ENCODE measurements at regions not wholly inside any gene's neighbourhood (a gene's known extent, or its start where the extent isn't known, plus 50 kb on each side); places are given as distances from the start of the nearest gene placed in this dataset.

DNA sequence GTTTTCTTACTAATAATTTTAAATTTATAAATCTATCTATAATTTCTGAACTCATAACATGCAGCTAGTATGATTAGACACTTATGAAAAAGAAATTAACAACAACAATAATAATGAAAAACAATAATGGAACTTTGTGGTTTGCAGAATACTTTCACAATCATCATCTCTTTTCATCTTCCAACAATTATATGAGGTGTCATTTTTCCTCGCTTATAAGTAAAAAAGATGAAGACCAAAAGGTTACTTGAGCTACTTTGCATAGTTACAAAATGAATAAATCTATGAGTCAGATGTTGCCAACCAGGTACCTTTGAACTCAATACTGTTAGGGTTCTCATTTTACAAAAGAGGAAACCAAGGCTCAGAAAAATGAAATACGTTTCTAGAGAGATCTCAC is 98.5 kb upstream of the ELOVL6 start:
- H3K27me3 ChIP-seq, result no peaks in the 10 kb centered on the region

DNA sequence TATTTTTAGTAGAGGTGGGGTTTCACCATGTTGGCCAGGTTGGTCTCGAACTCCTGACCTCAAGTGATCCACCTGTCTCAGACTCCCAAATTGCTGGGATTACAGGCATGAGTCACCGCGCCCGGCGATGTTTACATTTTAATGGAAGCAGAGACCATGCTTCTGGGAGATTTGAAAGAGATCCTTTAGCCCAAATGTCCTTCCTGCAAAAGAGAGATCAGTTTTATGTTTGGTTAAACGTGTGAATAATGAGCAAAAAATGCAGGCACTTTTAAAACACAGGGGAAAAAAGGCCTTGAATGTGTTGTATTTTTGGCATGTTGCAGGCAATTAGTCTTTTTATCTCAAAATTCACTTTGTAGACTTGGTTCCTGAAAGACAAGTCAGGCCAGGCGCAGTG is 95.8 kb upstream of the ELOVL6 start:
- no peaks in the 10 kb centered on the region for H3K36me3 ChIP-seq
- TF ChIP-seq POLR2AphosphoS5 (IDR thresholded peaks at IDR 0.05), result no peak
- TF ChIP-seq, protein P1, sequence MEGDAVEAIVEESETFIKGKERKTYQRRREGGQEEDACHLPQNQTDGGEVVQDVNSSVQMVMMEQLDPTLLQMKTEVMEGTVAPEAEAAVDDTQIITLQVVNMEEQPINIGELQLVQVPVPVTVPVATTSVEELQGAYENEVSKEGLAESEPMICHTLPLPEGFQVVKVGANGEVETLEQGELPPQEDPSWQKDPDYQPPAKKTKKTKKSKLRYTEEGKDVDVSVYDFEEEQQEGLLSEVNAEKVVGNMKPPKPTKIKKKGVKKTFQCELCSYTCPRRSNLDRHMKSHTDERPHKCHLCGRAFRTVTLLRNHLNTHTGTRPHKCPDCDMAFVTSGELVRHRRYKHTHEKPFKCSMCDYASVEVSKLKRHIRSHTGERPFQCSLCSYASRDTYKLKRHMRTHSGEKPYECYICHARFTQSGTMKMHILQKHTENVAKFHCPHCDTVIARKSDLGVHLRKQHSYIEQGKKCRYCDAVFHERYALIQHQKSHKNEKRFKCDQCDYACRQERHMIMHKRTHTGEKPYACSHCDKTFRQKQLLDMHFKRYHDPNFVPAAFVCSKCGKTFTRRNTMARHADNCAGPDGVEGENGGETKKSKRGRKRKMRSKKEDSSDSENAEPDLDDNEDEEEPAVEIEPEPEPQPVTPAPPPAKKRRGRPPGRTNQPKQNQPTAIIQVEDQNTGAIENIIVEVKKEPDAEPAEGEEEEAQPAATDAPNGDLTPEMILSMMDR (IDR thresholded peaks at IDR 0.05), result no peak
- no peak for TF ChIP-seq POLR2A (IDR thresholded peaks at IDR 0.05)
- DNase-seq (ENCODE audit: low spot score in 2 of 2), result no peak
- no peak overlapping the region for H3K27ac ChIP-seq
- intact Hi-C loops (cut with DNase I; ENCODE audit: low total_unique reads), result no loop called here
- no peak overlapping the region for H3K4me3 ChIP-seq
- H3K27me3 ChIP-seq, result no peaks in the 10 kb centered on the region
- H3K4me1 ChIP-seq, result no peaks in the 10 kb centered on the region
- no peaks in the 10 kb centered on the region for H3K9me3 ChIP-seq

More for the DNA sequence above, 98.5 kb upstream of the ELOVL6 start:
- DNase-seq (ENCODE audit: low spot score in 2 of 2), result no peak
- Histone ChIP-seq H3K4me1 (no peaks in the 10 kb centered on the region), H3K36me3 (no peaks in the 10 kb centered on the region), H3K27ac (no peak overlapping the region), H3K4me3 (no peak overlapping the region), H3K9me3 (no peaks in the 10 kb centered on the region)
- intact Hi-C loops (cut with DNase I; ENCODE audit: low total_unique reads), result no loop called here
- TF ChIP-seq, protein P1 (IDR thresholded peaks at IDR 0.05), result no peak

DNA sequence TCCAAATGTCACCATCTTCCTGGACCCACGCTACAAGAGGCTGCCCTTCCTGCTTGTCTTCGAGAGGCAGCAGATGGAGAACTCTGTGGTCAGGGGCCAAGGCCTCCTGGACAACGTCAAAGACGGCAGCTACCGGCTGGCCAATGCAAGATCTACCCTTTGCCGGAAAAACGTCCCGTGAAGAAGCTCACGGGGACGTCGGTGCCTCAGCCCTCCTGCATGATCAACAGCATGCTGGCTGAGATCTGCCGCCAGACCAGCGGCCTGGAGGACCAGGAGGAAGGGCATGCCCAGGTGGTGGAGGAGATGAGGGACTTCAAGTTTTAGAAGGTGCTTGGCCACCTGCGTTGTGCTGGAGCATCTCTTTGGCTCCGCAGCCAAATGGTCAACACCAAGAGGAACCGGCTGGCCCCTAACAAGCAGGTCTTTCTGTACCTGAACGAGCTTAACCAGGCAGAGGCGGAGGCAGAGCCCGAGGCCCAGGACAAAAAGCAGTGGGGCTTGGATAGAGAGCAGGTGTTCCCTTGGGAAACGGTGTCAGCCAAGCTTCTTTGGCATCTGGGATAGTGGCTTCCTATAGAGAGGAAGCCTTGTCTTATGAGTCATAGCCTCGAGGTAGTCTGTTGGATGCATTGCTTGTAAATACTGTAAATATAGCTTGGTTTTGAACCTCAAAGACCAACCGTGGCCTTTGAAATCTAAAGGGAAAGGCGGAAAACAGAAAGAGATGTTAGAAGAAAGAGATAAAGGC is 94.8 kb upstream of the ELOVL6 start:
- intact Hi-C loops (cut with DNase I; ENCODE audit: low total_unique reads), result no loop called here
- no peaks in the 10 kb centered on the region for H3K9me3 ChIP-seq

DNA sequence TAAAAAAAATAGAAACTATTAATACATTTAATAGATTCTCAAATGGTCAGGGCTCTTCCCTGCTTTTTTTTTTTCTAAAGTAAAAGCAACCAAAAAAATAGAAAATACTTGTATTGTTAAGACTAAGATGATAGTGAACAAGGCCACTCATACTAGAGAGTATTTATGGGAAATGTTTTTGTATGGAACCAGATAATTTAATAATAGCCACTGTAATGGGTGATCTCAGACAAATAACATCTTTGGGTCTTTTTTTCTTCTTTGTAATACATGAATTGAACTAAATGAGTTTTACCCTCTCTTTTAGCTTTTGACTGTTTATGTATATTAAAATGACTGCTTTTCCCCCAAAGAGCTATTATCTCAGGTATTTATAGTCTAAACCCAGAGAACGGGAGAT is 92.1 kb upstream of the ELOVL6 start:
- intact Hi-C loops (cut with DNase I; ENCODE audit: low total_unique reads), result no loop called here
- Histone ChIP-seq H3K27ac (no peak overlapping the region), H3K4me1 (no peaks in the 10 kb centered on the region), H3K36me3 (no peaks in the 10 kb centered on the region), H3K9me3 (no peaks in the 10 kb centered on the region), H3K27me3 (no peaks in the 10 kb centered on the region), H3K4me3 (no peak overlapping the region)
- no peak for DNase-seq (ENCODE audit: low spot score in 2 of 2)
- TF ChIP-seq, protein P1 (IDR thresholded peaks at IDR 0.05), result no peak
- TF ChIP-seq POLR2AphosphoS5 (IDR thresholded peaks at IDR 0.05) (no peak), POLR2A (IDR thresholded peaks at IDR 0.05) (no peak)

More for the DNA sequence above, 94.8 kb upstream of the ELOVL6 start:
- Histone ChIP-seq H3K4me1 (no peaks in the 10 kb centered on the region), H3K36me3 (no peaks in the 10 kb centered on the region), H3K27me3 (no peaks in the 10 kb centered on the region), H3K4me3 (no peak overlapping the region), H3K27ac (no peak overlapping the region)
- no peak for DNase-seq (ENCODE audit: low spot score in 2 of 2)
- TF ChIP-seq, protein P1 (IDR thresholded peaks at IDR 0.05), result no peak
- no peak for TF ChIP-seq POLR2AphosphoS5 (IDR thresholded peaks at IDR 0.05)
- TF ChIP-seq POLR2A (IDR thresholded peaks at IDR 0.05), result no peak

DNA sequence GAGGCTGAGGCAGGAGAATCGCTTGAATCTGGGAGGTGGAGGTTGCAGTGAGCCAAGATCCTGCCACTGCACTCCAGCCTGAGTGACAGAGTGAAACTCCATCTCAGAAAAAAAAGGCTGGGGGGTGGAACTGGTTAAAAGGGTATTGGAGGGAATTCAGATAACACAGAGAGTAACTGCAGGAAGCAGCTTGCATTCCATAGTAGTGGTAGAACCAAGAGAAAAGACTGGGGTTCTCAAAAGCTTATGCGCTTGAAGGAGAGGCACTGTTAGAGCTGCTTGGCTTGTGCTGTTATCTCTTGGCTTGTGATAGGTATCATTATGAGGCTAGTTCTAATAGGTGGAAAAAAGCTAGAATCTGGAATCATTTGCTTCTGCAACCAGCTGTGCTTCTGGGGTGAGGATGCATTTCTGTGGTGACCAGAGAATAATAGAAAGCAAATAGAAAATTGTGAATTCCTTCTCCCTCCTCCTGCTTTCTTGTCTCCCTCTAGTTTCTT is 91.2 kb upstream of the ELOVL6 start:
- Histone ChIP-seq H3K27me3 (no peaks in the 10 kb centered on the region), H3K4me3 (no peak overlapping the region), H3K36me3 (no peaks in the 10 kb centered on the region), H3K4me1 (no peaks in the 10 kb centered on the region), H3K27ac (no peak overlapping the region), H3K9me3 (no peaks in the 10 kb centered on the region)
- TF ChIP-seq POLR2A (IDR thresholded peaks at IDR 0.05) (no peak), POLR2AphosphoS5 (IDR thresholded peaks at IDR 0.05) (no peak)
- TF ChIP-seq, protein P1 (IDR thresholded peaks at IDR 0.05), result no peak
- intact Hi-C loops (cut with DNase I; ENCODE audit: low total_unique reads), result no loop called here
- DNase-seq (ENCODE audit: low spot score in 2 of 2), result no peak
